ENCODE measurements at regions not wholly inside any gene's neighbourhood (a gene's known extent, or its start where the extent isn't known, plus 50 kb on each side); places are given as distances from the start of the nearest gene placed in this dataset.

DNA sequence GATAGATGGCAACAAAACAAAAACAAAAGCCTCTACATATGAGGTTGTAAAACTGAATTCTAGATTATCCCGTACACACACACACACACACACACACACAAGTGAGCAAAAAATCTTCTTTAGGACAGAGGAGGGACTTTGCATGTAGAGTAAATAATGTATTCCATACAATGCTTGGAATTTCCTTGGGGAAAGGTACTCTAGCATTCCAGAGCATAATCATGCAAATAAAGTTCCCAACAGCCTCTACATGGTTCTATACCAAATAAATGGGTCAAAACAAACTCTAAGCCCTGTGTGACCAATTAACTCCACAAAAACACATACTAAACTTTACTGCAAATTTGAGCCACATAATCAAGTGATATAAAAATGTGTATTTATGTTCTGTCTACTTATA is 191.4 kb downstream of the RBM43 start:
- H3K27me3 Mint-ChIP-seq: peaks cover 5% of the 10 kb centered on the region
- intact Hi-C loops (cut with DNase I, micrococcal nuclease): no loop called here
- H3K9me3 Mint-ChIP-seq (ENCODE audit: low read depth): no peaks in the 10 kb centered on the region
- CTCF ChIA-PET: no interaction called here
- H3K4me1 Mint-ChIP-seq: no peaks in the 10 kb centered on the region
- DNase-seq (no peak), ATAC-seq (no peak)
- no peak overlapping the region for H3K27ac Mint-ChIP-seq
- POLR2A ChIA-PET: no interaction called here
- no peak overlapping the region for H3K4me3 Mint-ChIP-seq
- H3K36me3 Mint-ChIP-seq (ENCODE audit: low read depth): no peaks in the 10 kb centered on the region

DNA sequence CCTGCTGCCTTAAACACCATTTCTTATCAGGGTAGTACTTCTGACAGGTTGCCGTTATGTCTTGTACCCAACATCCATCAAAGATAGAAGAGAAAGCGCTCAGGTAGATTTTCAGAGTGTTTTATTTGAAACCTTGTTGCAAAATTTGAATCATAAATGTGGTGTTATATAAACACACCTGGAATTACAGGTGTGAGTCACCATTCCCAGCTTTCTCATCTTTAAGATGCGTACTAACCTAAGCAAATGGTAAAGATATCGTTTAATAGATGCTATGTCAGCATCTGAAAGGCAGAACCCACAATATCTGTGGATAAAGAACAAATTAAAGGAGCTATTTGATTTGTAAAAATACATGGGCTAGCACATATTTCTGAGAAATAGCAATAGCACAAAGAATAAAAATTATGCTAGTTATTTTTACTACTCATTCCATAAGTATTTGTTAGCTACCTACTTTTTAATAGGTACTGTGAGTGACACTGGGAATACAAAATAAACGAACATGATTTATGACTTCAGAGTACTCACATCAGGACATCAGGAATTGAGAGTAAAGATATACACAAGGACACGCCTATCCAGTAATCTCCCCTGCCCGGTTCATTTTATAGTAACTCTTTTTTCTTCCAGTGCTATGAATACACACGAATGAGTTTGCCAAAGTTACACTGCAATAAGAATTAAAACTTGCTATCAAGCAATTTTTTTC is 193.8 kb downstream of the RBM43 start:
- H3K36me3 Mint-ChIP-seq (ENCODE audit: low read depth): no peaks in the 10 kb centered on the region

GRCh38 chr2:151063271-151063670 is 198.4 kb downstream of the RBM43 start:
- ChIA-PET CTCF (interaction anchor here (1.2 kb wide), 1 partner anchor 12 kb away, joined by 5 read pairs; no protein-coding TSS in a partner anchor), POLR2A (no interaction called here)
- ATAC-seq (no peak), DNase-seq (no peak)
- Mint-ChIP-seq H3K9me3 (ENCODE audit: low read depth) (no peaks in the 10 kb centered on the region), H3K4me3 (no peak overlapping the region), H3K36me3 (ENCODE audit: low read depth) (no peaks in the 10 kb centered on the region), H3K4me1 (no peaks in the 10 kb centered on the region), H3K27me3 (no peaks in the 10 kb centered on the region), H3K27ac (no peak overlapping the region)
- intact Hi-C loops (cut with DNase I, micrococcal nuclease): no loop called here

More for the DNA sequence above, 193.8 kb downstream of the RBM43 start:
- CTCF ChIA-PET: interaction anchor here (0.6 kb wide), 2 partner anchors 153 to 175 kb away, joined by 3 read pairs; no protein-coding TSS in a partner anchor
- no peaks in the 10 kb centered on the region for H3K4me1 Mint-ChIP-seq
- H3K4me3 Mint-ChIP-seq: no peak overlapping the region
- no peak for ATAC-seq
- H3K27ac Mint-ChIP-seq: no peak overlapping the region
- no peaks in the 10 kb centered on the region for H3K9me3 Mint-ChIP-seq (ENCODE audit: low read depth)
- intact Hi-C loops (cut with DNase I, micrococcal nuclease): no loop called here
- DNase-seq: no peak
- POLR2A ChIA-PET: no interaction called here
- no peaks in the 10 kb centered on the region for H3K27me3 Mint-ChIP-seq

DNA sequence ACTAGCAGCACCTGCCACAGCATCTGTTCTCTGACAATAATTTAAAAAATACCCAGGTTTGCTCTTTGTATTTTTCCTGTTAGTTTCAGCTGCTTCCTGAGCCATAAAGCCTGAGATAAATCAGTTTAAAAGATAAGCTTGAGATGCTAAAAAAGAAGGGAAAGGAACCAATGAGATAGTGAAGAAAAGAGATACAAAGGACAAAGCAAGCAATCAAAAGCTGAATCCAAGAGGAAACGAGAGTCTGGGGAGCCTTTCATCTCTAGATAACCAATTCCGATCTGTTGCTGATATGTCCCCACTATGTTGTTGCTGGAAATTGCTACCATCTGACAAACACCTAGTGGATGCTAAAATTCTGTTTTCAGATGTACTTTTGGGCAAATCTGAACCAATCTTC is 201.4 kb downstream of the RBM43 start:
- CTCF ChIA-PET: no interaction called here

GRCh38 chr2:151056870-151057269 is 204.8 kb downstream of the RBM43 start:
- Mint-ChIP-seq H3K9me3 (ENCODE audit: low read depth) (no peaks in the 10 kb centered on the region), H3K36me3 (ENCODE audit: low read depth) (no peaks in the 10 kb centered on the region), H3K4me3 (no peak overlapping the region), H3K27me3 (peaks cover 2% of the 10 kb centered on the region), H3K4me1 (no peaks in the 10 kb centered on the region), H3K27ac (no peak overlapping the region)
- ChIA-PET POLR2A (no interaction called here), CTCF (no interaction called here)
- DNase-seq: no peak
- ATAC-seq: no peak
- intact Hi-C loops (cut with DNase I, micrococcal nuclease): no loop called here

More for the DNA sequence above, 201.4 kb downstream of the RBM43 start:
- intact Hi-C loops (cut with DNase I, micrococcal nuclease): no loop called here
- Mint-ChIP-seq H3K27ac (no peak overlapping the region), H3K4me1 (no peaks in the 10 kb centered on the region), H3K27me3 (no peaks in the 10 kb centered on the region), H3K36me3 (ENCODE audit: low read depth) (no peaks in the 10 kb centered on the region), H3K4me3 (no peak overlapping the region), H3K9me3 (ENCODE audit: low read depth) (no peaks in the 10 kb centered on the region)
- DNase-seq (no peak), ATAC-seq (no peak)
- POLR2A ChIA-PET: no interaction called here

DNA sequence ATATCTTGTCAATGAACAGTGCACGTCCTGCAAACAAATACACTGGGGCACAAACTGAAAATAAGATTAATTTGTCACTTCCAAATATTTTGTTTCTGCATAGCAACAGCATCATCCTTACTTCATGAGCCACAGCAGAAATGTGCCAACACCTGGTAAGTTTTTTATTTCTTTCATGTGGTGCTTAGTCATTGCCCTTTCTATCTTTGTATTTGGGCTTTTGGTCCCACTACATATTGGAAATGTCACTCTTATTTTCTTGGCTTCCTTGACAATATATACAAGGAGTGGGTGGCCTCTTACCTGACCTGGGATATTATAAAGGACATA is 208.0 kb downstream of the RBM43 start:
- CTCF ChIA-PET: no interaction called here
- ATAC-seq: no peak
- no peak overlapping the region for H3K4me3 Mint-ChIP-seq
- H3K27ac Mint-ChIP-seq: no peak overlapping the region
- DNase-seq: no peak
- peaks cover 2% of the 10 kb centered on the region for H3K27me3 Mint-ChIP-seq
- intact Hi-C loops (cut with DNase I, micrococcal nuclease): no loop called here
- no peaks in the 10 kb centered on the region for H3K4me1 Mint-ChIP-seq
- H3K36me3 Mint-ChIP-seq (ENCODE audit: low read depth): no peaks in the 10 kb centered on the region
- POLR2A ChIA-PET: no interaction called here
- no peaks in the 10 kb centered on the region for H3K9me3 Mint-ChIP-seq (ENCODE audit: low read depth)

GRCh38 chr2:151052850-151053660 is 208.6 kb downstream of the RBM43 start:
- Mint-ChIP-seq H3K27ac (no peak overlapping the region), H3K27me3 (peaks cover 2% of the 10 kb centered on the region), H3K4me3 (no peak overlapping the region), H3K9me3 (ENCODE audit: low read depth) (no peaks in the 10 kb centered on the region), H3K4me1 (no peaks in the 10 kb centered on the region), H3K36me3 (ENCODE audit: low read depth) (no peaks in the 10 kb centered on the region)
- no peak for DNase-seq
- intact Hi-C loops (cut with DNase I, micrococcal nuclease): no loop called here
- ChIA-PET CTCF (no interaction called here), POLR2A (no interaction called here)
- no peak for ATAC-seq

DNA sequence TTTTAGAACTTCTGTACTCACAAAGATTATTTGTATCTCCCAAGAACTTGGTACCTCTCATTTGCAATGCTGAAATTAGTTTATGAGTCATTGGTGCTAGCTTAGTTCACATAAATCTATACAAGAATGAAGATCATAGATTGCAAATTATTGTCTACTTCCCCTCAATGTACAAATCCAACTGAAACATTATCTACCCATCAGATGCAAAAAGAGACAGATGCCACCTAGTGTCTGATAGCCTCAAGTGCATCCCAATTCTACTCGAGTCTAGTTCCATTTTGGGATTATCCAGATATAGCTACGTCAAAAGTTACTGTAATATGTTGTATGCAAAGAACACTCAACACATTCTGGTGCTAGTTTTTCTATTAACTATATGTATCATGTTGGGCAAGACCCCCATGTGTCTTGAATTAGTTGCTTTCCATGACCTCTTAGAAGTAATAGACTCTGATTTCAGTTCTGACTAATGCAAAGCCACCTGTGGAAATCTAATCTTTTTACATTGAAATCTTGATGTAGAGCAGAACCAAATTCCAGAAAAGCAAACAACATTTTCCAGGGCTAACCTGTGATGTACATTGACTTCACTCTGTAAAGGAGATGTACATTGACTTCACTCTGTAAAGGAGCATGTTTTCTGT is 210.0 kb downstream of the RBM43 start:
- DNase-seq (peak; percentile 34), ATAC-seq (no peak)
- ChIA-PET POLR2A (no interaction called here), CTCF (interaction anchor here (0.5 to 2.1 kb wide), 4 partner anchors 10 to 237 kb away, joined by 3 to 7 read pairs (median 5); no protein-coding TSS in a partner anchor)
- no peak overlapping the region for H3K4me3 Mint-ChIP-seq
- H3K27me3 Mint-ChIP-seq: peaks cover 2% of the 10 kb centered on the region
- H3K27ac Mint-ChIP-seq: no peak overlapping the region
- no peaks in the 10 kb centered on the region for H3K36me3 Mint-ChIP-seq (ENCODE audit: low read depth)
- no peaks in the 10 kb centered on the region for H3K9me3 Mint-ChIP-seq (ENCODE audit: low read depth)
- intact Hi-C loops (cut with DNase I, micrococcal nuclease): loop anchor here in 1 of 2 experiments (1.0 kb wide), 1 partner anchor 1454 kb away; no protein-coding TSS in a partner anchor
- H3K4me1 Mint-ChIP-seq: no peaks in the 10 kb centered on the region

DNA sequence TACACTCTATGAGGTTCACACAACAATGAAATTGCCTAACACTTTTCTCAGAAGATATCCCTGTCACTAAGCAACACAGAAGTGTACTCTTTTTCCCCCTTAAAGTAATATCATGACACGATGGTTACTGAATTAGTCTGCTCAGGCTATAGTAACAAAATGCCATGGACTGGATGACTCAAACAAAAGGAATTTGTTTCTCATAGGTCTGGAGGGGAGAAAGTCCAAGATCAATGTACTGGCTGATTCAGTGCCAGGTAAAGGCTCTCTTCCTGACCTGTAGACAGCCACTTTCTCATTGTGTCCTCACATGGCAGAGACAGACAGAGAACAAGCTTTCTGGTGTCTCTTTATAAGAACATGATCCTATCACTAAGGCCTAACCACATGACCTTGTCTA is 211.9 kb downstream of the RBM43 start:
- CTCF ChIA-PET: interaction anchor here (2.1 kb wide), 1 partner anchor 8 kb away, joined by 5 read pairs; no protein-coding TSS in a partner anchor
- Mint-ChIP-seq H3K4me1 (no peaks in the 10 kb centered on the region), H3K36me3 (ENCODE audit: low read depth) (no peaks in the 10 kb centered on the region), H3K9me3 (ENCODE audit: low read depth) (no peaks in the 10 kb centered on the region), H3K27ac (no peak overlapping the region), H3K27me3 (peaks cover 2% of the 10 kb centered on the region), H3K4me3 (no peak overlapping the region)
- intact Hi-C loops (cut with DNase I, micrococcal nuclease): no loop called here
- POLR2A ChIA-PET: no interaction called here
- ATAC-seq: no peak
- no peak for DNase-seq

GRCh38 chr2:151048331-151049054 is 213.2 kb downstream of the RBM43 start:
- ChIA-PET POLR2A (no interaction called here), CTCF (no interaction called here)
- Mint-ChIP-seq H3K36me3 (ENCODE audit: low read depth) (no peaks in the 10 kb centered on the region), H3K27me3 (peaks cover 3% of the 10 kb centered on the region), H3K27ac (no peak overlapping the region), H3K4me3 (no peak overlapping the region), H3K4me1 (no peaks in the 10 kb centered on the region), H3K9me3 (ENCODE audit: low read depth) (no peaks in the 10 kb centered on the region)
- intact Hi-C loops (cut with DNase I, micrococcal nuclease): no loop called here
- no peak for ATAC-seq
- DNase-seq: no peak

DNA sequence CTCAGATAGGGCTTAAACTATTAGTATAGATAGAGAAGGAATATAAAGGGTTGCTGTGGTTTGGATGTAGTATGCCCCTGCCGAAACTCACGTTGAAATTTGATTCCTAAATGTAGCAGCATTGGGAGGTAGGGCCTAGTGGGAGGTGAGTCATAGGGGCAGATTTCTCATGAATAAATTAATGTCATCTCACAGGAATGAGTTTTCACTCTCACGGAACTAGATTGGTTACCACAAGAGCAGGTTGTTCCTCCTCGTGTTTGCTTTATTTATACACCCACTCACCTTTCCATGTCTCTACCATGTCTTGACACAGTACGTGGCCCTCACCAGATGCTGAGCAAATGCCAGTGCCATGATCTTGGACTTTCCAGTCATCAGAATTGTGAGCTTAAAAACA is 218.2 kb downstream of the RBM43 start:
- DNase-seq (no peak), ATAC-seq (no peak)
- ChIA-PET CTCF (no interaction called here), POLR2A (no interaction called here)
- no peaks in the 10 kb centered on the region for H3K36me3 Mint-ChIP-seq (ENCODE audit: low read depth)
- H3K9me3 Mint-ChIP-seq (ENCODE audit: low read depth): no peaks in the 10 kb centered on the region
- no peak overlapping the region for H3K4me3 Mint-ChIP-seq
- intact Hi-C loops (cut with DNase I, micrococcal nuclease): no loop called here
- H3K27me3 Mint-ChIP-seq: peaks cover 2% of the 10 kb centered on the region
- no peaks in the 10 kb centered on the region for H3K4me1 Mint-ChIP-seq
- no peak overlapping the region for H3K27ac Mint-ChIP-seq

Data from activated CD4-positive, alpha-beta T cell treated with anti-CD3 and anti-CD28 coated beads for 36 hours (primary cell).